ENCODE measurements at regions not wholly inside any gene's neighbourhood (a gene's known extent, or its start where the extent isn't known, plus 50 kb on each side); places are given as distances from the start of the nearest gene placed in this dataset.

DNA sequence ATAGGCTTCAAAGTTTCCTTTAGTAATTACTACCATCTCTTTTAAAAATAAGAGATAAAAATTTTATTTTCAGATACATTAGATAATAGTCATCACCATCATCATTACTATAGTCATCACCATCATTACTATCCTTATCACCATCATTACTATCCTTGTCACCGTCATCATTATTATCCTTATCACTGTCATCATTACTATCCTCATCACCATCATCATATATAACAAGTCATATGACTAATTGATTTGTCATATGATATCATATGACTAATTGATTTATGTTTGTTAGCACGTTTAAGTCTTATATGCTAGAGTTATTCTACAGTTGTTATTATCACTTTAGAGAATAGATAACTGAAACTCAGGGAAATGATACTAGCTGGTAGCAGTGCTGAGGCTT, 382.1 kb upstream of the CDH18 start:
- no peak for DNase-seq (ENCODE audit: low read depth)
- H3K4me3 ChIP-seq (ENCODE audit: low read length): no peak overlapping the region
- no peak for TF ChIP-seq CTCF (conservative IDR thresholded peaks at IDR 0.05; ENCODE audit: low read length)

- no peak for DNase-seq (ENCODE audit: low read depth)
- no peak for TF ChIP-seq CTCF (conservative IDR thresholded peaks at IDR 0.05; ENCODE audit: low read length)
Measured at GRCh38 chr5:20369518-20369885, 381.5 kb upstream of the CDH18 start.

GRCh38 chr5:20368571-20369517, 380.8 kb upstream of the CDH18 start:
- H3K4me3 ChIP-seq (ENCODE audit: low read length): no peak overlapping the region
- TF ChIP-seq CTCF (conservative IDR thresholded peaks at IDR 0.05; ENCODE audit: low read length): no peak
- DNase-seq (ENCODE audit: low read depth): no peak

More at GRCh38 chr5:20369518-20369885, 381.5 kb upstream of the CDH18 start:
- H3K4me3 ChIP-seq (ENCODE audit: low read length): no peak overlapping the region

- DNase-seq (ENCODE audit: low read depth): no peak
- TF ChIP-seq CTCF (conservative IDR thresholded peaks at IDR 0.05; ENCODE audit: low read length): no peak
- no peak overlapping the region for H3K4me3 ChIP-seq (ENCODE audit: low read length)
Measured at GRCh38 chr5:20367178-20367577, 379.2 kb upstream of the CDH18 start.

- H3K4me3 ChIP-seq (ENCODE audit: low read length): no peak overlapping the region
- DNase-seq (ENCODE audit: low read depth): no peak
- no peak for TF ChIP-seq CTCF (conservative IDR thresholded peaks at IDR 0.05; ENCODE audit: low read length)
Measured at GRCh38 chr5:20360263-20360662, 372.3 kb upstream of the CDH18 start.

DNA sequence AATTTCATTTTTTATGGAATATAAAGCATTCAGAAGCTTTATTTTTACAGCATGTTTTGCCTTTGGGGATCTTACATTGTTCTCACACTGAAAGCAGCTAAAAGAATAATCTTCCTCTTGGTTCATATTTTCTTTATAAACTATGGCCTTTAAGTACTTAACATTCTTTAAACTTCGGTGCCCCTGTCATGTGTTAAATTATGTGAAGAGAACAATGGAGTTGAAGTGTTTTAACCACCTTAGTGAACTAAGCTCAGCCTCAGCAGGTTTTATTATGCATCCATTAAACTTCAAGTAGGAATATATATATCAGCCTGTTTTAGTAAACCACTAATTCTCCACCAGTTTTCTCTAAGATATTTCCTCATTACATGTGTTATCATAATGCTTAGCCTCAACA, 371.4 kb upstream of the CDH18 start:
- H3K4me3 ChIP-seq (ENCODE audit: low read length): no peak overlapping the region
- DNase-seq (ENCODE audit: low read depth): no peak
- TF ChIP-seq CTCF (conservative IDR thresholded peaks at IDR 0.05; ENCODE audit: low read length): no peak

GRCh38 chr5:20353499-20353898, 365.5 kb upstream of the CDH18 start:
- DNase-seq (ENCODE audit: low read depth): no peak
- H3K4me3 ChIP-seq (ENCODE audit: low read length): no peak overlapping the region
- TF ChIP-seq CTCF (conservative IDR thresholded peaks at IDR 0.05; ENCODE audit: low read length): no peak

All from AG10803 (cell line).